ENCODE measurements at regions not wholly inside any gene's neighbourhood (a gene's known extent, or its start where the extent isn't known, plus 50 kb on each side); places are given as distances from the start of the nearest gene placed in this dataset.

DNA sequence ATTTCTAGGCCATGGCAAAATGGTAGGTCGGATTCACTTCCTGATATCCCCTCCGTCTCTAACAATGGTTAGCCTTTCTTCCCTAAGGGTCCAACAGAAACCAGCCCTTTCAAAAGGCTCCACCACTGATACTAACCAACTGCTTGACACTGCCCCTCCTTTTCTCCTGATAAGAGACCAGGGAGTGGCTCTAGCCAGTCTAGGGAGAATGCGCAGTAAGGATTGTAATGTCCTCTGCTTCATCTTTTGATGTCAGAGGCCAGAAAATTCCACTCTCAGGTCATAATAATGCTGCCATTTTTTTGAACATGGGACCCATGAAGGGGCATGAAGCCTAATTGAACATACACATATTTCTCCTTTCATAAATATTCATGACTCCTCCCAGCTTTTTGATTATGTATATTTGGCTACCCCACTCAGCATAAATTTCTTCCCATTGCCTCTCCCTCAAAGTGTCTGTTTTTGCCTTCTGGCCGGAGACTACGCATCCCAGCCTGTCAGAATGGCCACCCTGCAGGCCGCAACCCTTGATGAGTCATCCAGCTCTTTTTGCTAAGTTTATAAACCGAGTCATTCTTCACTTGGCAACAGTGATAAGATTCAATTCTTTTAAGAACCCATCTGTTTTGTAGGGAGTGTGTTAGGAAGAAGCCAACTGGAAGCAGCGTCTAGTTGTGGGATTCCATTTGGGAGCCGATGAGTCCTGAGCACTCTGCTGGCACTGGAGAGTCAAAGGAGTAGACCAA, 189.0 kb upstream of the MCTP2 start:
- TF ChIP-seq REST (IDR thresholded peaks at IDR 0.05; ENCODE audit: insufficient replicate concordance, low read depth), result no peak
- TF ChIP-seq, protein P1, sequence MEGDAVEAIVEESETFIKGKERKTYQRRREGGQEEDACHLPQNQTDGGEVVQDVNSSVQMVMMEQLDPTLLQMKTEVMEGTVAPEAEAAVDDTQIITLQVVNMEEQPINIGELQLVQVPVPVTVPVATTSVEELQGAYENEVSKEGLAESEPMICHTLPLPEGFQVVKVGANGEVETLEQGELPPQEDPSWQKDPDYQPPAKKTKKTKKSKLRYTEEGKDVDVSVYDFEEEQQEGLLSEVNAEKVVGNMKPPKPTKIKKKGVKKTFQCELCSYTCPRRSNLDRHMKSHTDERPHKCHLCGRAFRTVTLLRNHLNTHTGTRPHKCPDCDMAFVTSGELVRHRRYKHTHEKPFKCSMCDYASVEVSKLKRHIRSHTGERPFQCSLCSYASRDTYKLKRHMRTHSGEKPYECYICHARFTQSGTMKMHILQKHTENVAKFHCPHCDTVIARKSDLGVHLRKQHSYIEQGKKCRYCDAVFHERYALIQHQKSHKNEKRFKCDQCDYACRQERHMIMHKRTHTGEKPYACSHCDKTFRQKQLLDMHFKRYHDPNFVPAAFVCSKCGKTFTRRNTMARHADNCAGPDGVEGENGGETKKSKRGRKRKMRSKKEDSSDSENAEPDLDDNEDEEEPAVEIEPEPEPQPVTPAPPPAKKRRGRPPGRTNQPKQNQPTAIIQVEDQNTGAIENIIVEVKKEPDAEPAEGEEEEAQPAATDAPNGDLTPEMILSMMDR (IDR thresholded peaks at IDR 0.05; ENCODE audit: insufficient read depth, low read length), result no peak

Measured in HL-60 (cell line).